SK-N-SH (cell line): ENCODE measurements at regions not wholly inside any gene's neighbourhood (a gene's known extent, or its start where the extent isn't known, plus 50 kb on each side); places are given as distances from the start of the nearest gene placed in this dataset.

Source experiments
- EP300 ChIP-seq, 2 experiments: IDR thresholded peaks; 2 replicates each; pipeline versions ENCODE4 v1.4.0 to v1.6.1; 2012; ENCODE audit warnings: borderline replicate concordance in 1 of 2, low read depth in 1 of 2, low read length in 1 of 2
- EZH2phosphoT487 ChIP-seq: fragments of 200-600 bp; sonication (generic); IDR thresholded peaks from 2 replicates; pipeline ENCODE4 v1.6.1; 2017; ENCODE audit warnings: low read depth, mixed run types, mild to moderate bottlenecking, antibody characterized with exemption, moderate library complexity, borderline replicate concordance
- RAD21 ChIP-seq: IDR thresholded peaks from 2 replicates; pipeline ENCODE4 v1.6.1; 2012; ENCODE audit warnings: mild to moderate bottlenecking, low read length
- RXRA ChIP-seq: IDR thresholded peaks from 2 replicates; pipeline ENCODE4 v1.4.0; 2012; ENCODE audit warnings: low read depth, mild to moderate bottlenecking, borderline replicate concordance
- USF2 ChIP-seq: fragments of 150-350 bp; IDR thresholded peaks from 2 replicates; pipeline ENCODE4 v1.6.1; 2017; ENCODE audit warnings: antibody characterized with exemption, low read length, low read depth, borderline replicate concordance

- no peak for TF ChIP-seq EP300 (IDR thresholded peaks at IDR 0.05; ENCODE audit: borderline replicate concordance in 1 of 2, low read depth in 1 of 2, low read length in 1 of 2)
- no peak for TF ChIP-seq USF2
- TF ChIP-seq EZH2phosphoT487 = no peak
- no peak for TF ChIP-seq RAD21
- TF ChIP-seq RXRA = no peak
Observed at GRCh38 chr1:224540535-224540934, 75.6 kb upstream of the CNIH3 start.
